ENCODE measurements at regions not wholly inside any gene's neighbourhood (a gene's known extent, or its start where the extent isn't known, plus 50 kb on each side); places are given as distances from the start of the nearest gene placed in this dataset.

GRCh38 chr4:133903029-133903428 is 298.6 kb downstream of the PABPC4L start:
- no peak overlapping the region for H3K4me3 ChIP-seq (ENCODE audit: low read depth, low read length)
- H3K36me3 ChIP-seq = no peaks in the 10 kb centered on the region
- TF ChIP-seq CTCF (IDR thresholded peaks at IDR 0.05; ENCODE audit: low read depth, low read length) = no peak
- DNase-seq = no peak
- H3K9me3 ChIP-seq = no peaks in the 10 kb centered on the region
- H3K27me3 ChIP-seq = no peaks in the 10 kb centered on the region
- H3K4me1 ChIP-seq = no peaks in the 10 kb centered on the region

GRCh38 chr4:133891011-133891410 is 310.6 kb downstream of the PABPC4L start:
- Histone ChIP-seq H3K4me3 (ENCODE audit: low read depth, low read length) (no peak overlapping the region), H3K4me1 (no peaks in the 10 kb centered on the region), H3K9me3 (no peaks in the 10 kb centered on the region), H3K36me3 (no peaks in the 10 kb centered on the region), H3K27me3 (no peaks in the 10 kb centered on the region)
- no peak for TF ChIP-seq CTCF (IDR thresholded peaks at IDR 0.05; ENCODE audit: low read depth, low read length)
- no peak for DNase-seq

GRCh38 chr4:133887723-133888122 is 313.9 kb downstream of the PABPC4L start:
- DNase-seq = no peak
- Histone ChIP-seq H3K27me3 (no peaks in the 10 kb centered on the region), H3K9me3 (no peaks in the 10 kb centered on the region), H3K4me3 (ENCODE audit: low read depth, low read length) (no peak overlapping the region), H3K4me1 (no peaks in the 10 kb centered on the region), H3K36me3 (no peaks in the 10 kb centered on the region)
- TF ChIP-seq CTCF (IDR thresholded peaks at IDR 0.05; ENCODE audit: low read depth, low read length) = no peak

- Histone ChIP-seq H3K4me1 (no peaks in the 10 kb centered on the region), H3K9me3 (no peaks in the 10 kb centered on the region), H3K36me3 (no peaks in the 10 kb centered on the region), H3K27me3 (no peaks in the 10 kb centered on the region), H3K4me3 (ENCODE audit: low read depth, low read length) (no peak overlapping the region)
- TF ChIP-seq CTCF (IDR thresholded peaks at IDR 0.05; ENCODE audit: low read depth, low read length) = no peak
- DNase-seq = no peak
Measured at GRCh38 chr4:133869486-133869885, 332.1 kb downstream of the PABPC4L start.

GRCh38 chr4:133868856-133869255 is 332.7 kb downstream of the PABPC4L start:
- no peak overlapping the region for H3K4me3 ChIP-seq (ENCODE audit: low read depth, low read length)
- H3K9me3 ChIP-seq = no peaks in the 10 kb centered on the region
- H3K4me1 ChIP-seq = no peaks in the 10 kb centered on the region
- no peaks in the 10 kb centered on the region for H3K36me3 ChIP-seq
- TF ChIP-seq CTCF (IDR thresholded peaks at IDR 0.05; ENCODE audit: low read depth, low read length) = no peak
- no peak for DNase-seq
- H3K27me3 ChIP-seq = no peaks in the 10 kb centered on the region

GRCh38 chr4:133866328-133866699 is 335.3 kb downstream of the PABPC4L start:
- H3K9me3 ChIP-seq = no peaks in the 10 kb centered on the region
- H3K4me1 ChIP-seq = no peaks in the 10 kb centered on the region
- no peak overlapping the region for H3K4me3 ChIP-seq (ENCODE audit: low read depth, low read length)
- no peaks in the 10 kb centered on the region for H3K36me3 ChIP-seq
- H3K27me3 ChIP-seq = no peaks in the 10 kb centered on the region
- no peak for TF ChIP-seq CTCF (IDR thresholded peaks at IDR 0.05; ENCODE audit: low read depth, low read length)
- DNase-seq = no peak

Data from BE2C (cell line).